ENCODE measurements at regions not wholly inside any gene's neighbourhood (a gene's known extent, or its start where the extent isn't known, plus 50 kb on each side); places are given as distances from the start of the nearest gene placed in this dataset.

DNA sequence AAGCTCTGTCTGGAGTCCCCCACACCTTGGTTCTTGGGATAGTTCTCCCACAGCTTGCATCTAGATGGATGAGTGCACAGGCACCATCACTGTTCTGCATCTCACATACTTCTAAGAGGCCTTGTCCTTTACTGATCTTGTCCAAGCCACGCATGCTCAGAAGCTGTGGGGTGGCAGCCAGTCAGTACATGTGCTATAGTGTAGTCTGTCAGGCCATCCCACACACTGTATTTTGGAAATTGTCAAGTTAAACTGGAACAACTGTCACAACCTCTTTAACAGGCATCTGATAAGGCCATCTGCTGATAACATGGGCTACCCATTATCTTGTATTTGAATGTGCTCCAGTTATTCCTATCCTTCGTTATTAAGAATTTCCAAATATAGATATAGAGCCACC is 296.5 kb upstream of the AZI2 start:
- TF ChIP-seq CTCF (IDR thresholded peaks at IDR 0.05) = no peak
- TF ChIP-seq POLR2A (IDR thresholded peaks at IDR 0.05) = no peak

All from lower leg skin (tissue), 3 donors.